ENCODE measurements at regions not wholly inside any gene's neighbourhood (a gene's known extent, or its start where the extent isn't known, plus 50 kb on each side); places are given as distances from the start of the nearest gene placed in this dataset.

DNA sequence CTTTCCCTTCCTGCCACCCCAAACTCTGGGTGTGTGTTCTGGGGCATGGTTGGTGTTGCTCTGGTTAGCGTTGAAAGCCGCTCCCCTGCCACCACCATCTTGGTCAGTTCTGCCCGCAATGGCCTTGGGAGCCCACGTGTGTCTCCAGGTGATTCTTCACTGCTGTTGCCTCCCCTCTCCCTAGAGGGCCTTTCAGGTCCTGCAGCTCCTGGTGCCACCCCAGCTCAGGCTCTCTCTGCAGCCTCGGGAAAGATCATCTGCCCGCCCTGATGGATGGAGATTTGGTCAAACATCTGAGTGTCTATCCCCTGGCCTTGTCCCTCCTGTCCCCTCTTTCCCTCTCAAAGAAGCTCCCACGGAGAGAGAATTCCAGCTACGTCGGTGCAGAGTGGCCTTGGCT, 241.3 kb downstream of the RBFOX3 start:
- no peak for TF ChIP-seq TAF15 (IDR thresholded peaks at IDR 0.05; ENCODE audit: low read depth, low read length, poor library complexity, severe bottlenecking)
- TF ChIP-seq SMC3 (IDR thresholded peaks at IDR 0.05; ENCODE audit: low read length), result no peak
- no peak for TF ChIP-seq ZNF431 (CRISPR knock-in tag; IDR thresholded peaks at IDR 0.05; ENCODE audit: borderline replicate concordance, low read depth)
- TF ChIP-seq, protein P1, sequence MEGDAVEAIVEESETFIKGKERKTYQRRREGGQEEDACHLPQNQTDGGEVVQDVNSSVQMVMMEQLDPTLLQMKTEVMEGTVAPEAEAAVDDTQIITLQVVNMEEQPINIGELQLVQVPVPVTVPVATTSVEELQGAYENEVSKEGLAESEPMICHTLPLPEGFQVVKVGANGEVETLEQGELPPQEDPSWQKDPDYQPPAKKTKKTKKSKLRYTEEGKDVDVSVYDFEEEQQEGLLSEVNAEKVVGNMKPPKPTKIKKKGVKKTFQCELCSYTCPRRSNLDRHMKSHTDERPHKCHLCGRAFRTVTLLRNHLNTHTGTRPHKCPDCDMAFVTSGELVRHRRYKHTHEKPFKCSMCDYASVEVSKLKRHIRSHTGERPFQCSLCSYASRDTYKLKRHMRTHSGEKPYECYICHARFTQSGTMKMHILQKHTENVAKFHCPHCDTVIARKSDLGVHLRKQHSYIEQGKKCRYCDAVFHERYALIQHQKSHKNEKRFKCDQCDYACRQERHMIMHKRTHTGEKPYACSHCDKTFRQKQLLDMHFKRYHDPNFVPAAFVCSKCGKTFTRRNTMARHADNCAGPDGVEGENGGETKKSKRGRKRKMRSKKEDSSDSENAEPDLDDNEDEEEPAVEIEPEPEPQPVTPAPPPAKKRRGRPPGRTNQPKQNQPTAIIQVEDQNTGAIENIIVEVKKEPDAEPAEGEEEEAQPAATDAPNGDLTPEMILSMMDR (CRISPR knock-in tag; IDR thresholded peaks at IDR 0.05), result no peak
- no peak for TF ChIP-seq ARNT (IDR thresholded peaks at IDR 0.05)
- no peak for TF ChIP-seq ZBTB21 (CRISPR knock-in tag; IDR thresholded peaks at IDR 0.05)
- no peak for TF ChIP-seq RAD21 (CRISPR knock-in tag; IDR thresholded peaks at IDR 0.05)
- TF ChIP-seq, protein P2, sequence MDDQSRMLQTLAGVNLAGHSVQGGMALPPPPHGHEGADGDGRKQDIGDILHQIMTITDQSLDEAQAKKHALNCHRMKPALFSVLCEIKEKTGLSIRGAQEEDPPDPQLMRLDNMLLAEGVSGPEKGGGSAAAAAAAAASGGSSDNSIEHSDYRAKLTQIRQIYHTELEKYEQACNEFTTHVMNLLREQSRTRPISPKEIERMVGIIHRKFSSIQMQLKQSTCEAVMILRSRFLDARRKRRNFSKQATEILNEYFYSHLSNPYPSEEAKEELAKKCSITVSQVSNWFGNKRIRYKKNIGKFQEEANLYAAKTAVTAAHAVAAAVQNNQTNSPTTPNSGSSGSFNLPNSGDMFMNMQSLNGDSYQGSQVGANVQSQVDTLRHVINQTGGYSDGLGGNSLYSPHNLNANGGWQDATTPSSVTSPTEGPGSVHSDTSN (CRISPR knock-in tag; IDR thresholded peaks at IDR 0.05; ENCODE audit: borderline replicate concordance), result no peak
- TF ChIP-seq NFE2L2 (IDR thresholded peaks at IDR 0.05; ENCODE audit: low read length), result no peak
- no peak for TF ChIP-seq KDM4B (CRISPR knock-in tag; IDR thresholded peaks at IDR 0.05)
- no peak for TF ChIP-seq ZBTB7A (CRISPR knock-in tag; IDR thresholded peaks at IDR 0.05)
- TF ChIP-seq, protein P3, sequence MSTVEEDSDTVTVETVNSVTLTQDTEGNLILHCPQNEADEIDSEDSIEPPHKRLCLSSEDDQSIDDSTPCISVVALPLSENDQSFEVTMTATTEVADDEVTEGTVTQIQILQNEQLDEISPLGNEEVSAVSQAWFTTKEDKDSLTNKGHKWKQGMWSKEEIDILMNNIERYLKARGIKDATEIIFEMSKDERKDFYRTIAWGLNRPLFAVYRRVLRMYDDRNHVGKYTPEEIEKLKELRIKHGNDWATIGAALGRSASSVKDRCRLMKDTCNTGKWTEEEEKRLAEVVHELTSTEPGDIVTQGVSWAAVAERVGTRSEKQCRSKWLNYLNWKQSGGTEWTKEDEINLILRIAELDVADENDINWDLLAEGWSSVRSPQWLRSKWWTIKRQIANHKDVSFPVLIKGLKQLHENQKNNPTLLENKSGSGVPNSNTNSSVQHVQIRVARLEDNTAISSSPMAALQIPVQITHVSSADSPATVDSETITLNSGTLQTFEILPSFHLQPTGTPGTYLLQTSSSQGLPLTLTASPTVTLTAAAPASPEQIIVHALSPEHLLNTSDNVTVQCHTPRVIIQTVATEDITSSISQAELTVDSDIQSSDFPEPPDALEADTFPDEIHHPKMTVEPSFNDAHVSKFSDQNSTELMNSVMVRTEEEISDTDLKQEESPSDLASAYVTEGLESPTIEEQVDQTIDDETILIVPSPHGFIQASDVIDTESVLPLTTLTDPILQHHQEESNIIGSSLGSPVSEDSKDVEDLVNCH (CRISPR knock-in tag; IDR thresholded peaks at IDR 0.05), result no peak

Data from HepG2 (cell line).